ENCODE measurements at regions not wholly inside any gene's neighbourhood (a gene's known extent, or its start where the extent isn't known, plus 50 kb on each side); places are given as distances from the start of the nearest gene placed in this dataset.

GRCh38 chr20:40945189-40945588, 83.4 kb upstream of the TOP1 start:
- H3K4me3 ChIP-seq (ENCODE audit: control insufficient read depth in 1 of 7, extremely low read depth in 1 of 7, insufficient read depth in 4 of 7, low read depth in 2 of 7, low read length in 6 of 7) = no peak overlapping the region
- peaks cover 0 to 27% (median 9%) of the 10 kb centered on the region in 4 experiments for H3K4me1 ChIP-seq (ENCODE audit: control extremely low read depth in 1 of 4, control insufficient read depth in 4 of 4, insufficient read depth in 4 of 4, low read length in 3 of 4)
- no peaks in the 10 kb centered on the region for H3K36me3 ChIP-seq (ENCODE audit: control insufficient read depth in 4 of 4, insufficient read depth in 4 of 4, low read length in 3 of 4)
- ChIA-PET CTCF (interaction anchor here (1.0 to 5.0 kb wide), 10 partner anchors 9 to 204 kb away, joined by 3 to 39 read pairs (median 6); no protein-coding TSS in a partner anchor), POLR2A (no interaction called here)
- no peaks in the 10 kb centered on the region for H3K9me3 ChIP-seq (ENCODE audit: control extremely low read depth in 1 of 5, control insufficient read depth in 4 of 5, insufficient read depth in 2 of 5, low read depth in 1 of 5, low read length in 4 of 5)
- H3K27me3 ChIP-seq (replicated peaks in 2 of 5; ENCODE audit: control insufficient read depth in 4 of 5, insufficient read depth in 5 of 5, low read length in 4 of 5) = no peaks in the 10 kb centered on the region
- DNase-seq = no peak
- WGBS (ENCODE audit: insufficient coverage) = 96% methylated on average over 4 of the region's 5 CpGs
- H3K27ac ChIP-seq (ENCODE audit: insufficient read depth in 1 of 2, low read depth in 1 of 2, low read length in 2 of 2, poor library complexity in 1 of 2, severe bottlenecking in 2 of 2) = no peak overlapping the region

GRCh38 chr20:40945754-40946450, 82.7 kb upstream of the TOP1 start:
- Histone ChIP-seq H3K27me3 (replicated peaks in 2 of 5; ENCODE audit: control insufficient read depth in 4 of 5, insufficient read depth in 5 of 5, low read length in 4 of 5) (no peaks in the 10 kb centered on the region), H3K4me3 (ENCODE audit: control insufficient read depth in 1 of 7, extremely low read depth in 1 of 7, insufficient read depth in 4 of 7, low read depth in 2 of 7, low read length in 6 of 7) (no peak overlapping the region), H3K4me1 (ENCODE audit: control extremely low read depth in 1 of 4, control insufficient read depth in 4 of 4, insufficient read depth in 4 of 4, low read length in 3 of 4) (peaks cover 0 to 27% (median 9%) of the 10 kb centered on the region in 4 experiments), H3K36me3 (ENCODE audit: control insufficient read depth in 4 of 4, insufficient read depth in 4 of 4, low read length in 3 of 4) (no peaks in the 10 kb centered on the region), H3K9me3 (ENCODE audit: control extremely low read depth in 1 of 5, control insufficient read depth in 4 of 5, insufficient read depth in 2 of 5, low read depth in 1 of 5, low read length in 4 of 5) (no peaks in the 10 kb centered on the region), H3K27ac (ENCODE audit: insufficient read depth in 1 of 2, low read depth in 1 of 2, low read length in 2 of 2, poor library complexity in 1 of 2, severe bottlenecking in 2 of 2) (no peak overlapping the region)
- DNase-seq = peak; percentile 40 to 69 (median 57)
- WGBS (ENCODE audit: insufficient coverage) = 73% methylated on average over 9 of the region's 12 CpGs
- ChIA-PET CTCF (interaction anchor here (1.0 to 5.0 kb wide), 14 partner anchors 8 to 1833 kb away, joined by 3 to 39 read pairs (median 4); no protein-coding TSS in a partner anchor), POLR2A (no interaction called here)

GRCh38 chr20:40946451-40946850, 82.2 kb upstream of the TOP1 start:
- Histone ChIP-seq H3K9me3 (ENCODE audit: control extremely low read depth in 1 of 5, control insufficient read depth in 4 of 5, insufficient read depth in 2 of 5, low read depth in 1 of 5, low read length in 4 of 5) (no peaks in the 10 kb centered on the region), H3K4me3 (ENCODE audit: control insufficient read depth in 1 of 7, extremely low read depth in 1 of 7, insufficient read depth in 4 of 7, low read depth in 2 of 7, low read length in 6 of 7) (no peak overlapping the region), H3K36me3 (ENCODE audit: control insufficient read depth in 4 of 4, insufficient read depth in 4 of 4, low read length in 3 of 4) (no peaks in the 10 kb centered on the region), H3K4me1 (ENCODE audit: control extremely low read depth in 1 of 4, control insufficient read depth in 4 of 4, insufficient read depth in 4 of 4, low read length in 3 of 4) (peaks cover 0 to 25% (median 5%) of the 10 kb centered on the region in 4 experiments), H3K27me3 (replicated peaks in 2 of 5; ENCODE audit: control insufficient read depth in 4 of 5, insufficient read depth in 5 of 5, low read length in 4 of 5) (no peaks in the 10 kb centered on the region), H3K27ac (ENCODE audit: insufficient read depth in 1 of 2, low read depth in 1 of 2, low read length in 2 of 2, poor library complexity in 1 of 2, severe bottlenecking in 2 of 2) (no peak overlapping the region)
- ChIA-PET POLR2A (no interaction called here), CTCF (interaction anchor here (1.0 to 5.0 kb wide), 10 partner anchors 10 to 1834 kb away, joined by 3 to 39 read pairs (median 5); no protein-coding TSS in a partner anchor)
- WGBS (ENCODE audit: insufficient coverage) = 95% methylated on average over 10 of the region's 11 CpGs
- no peak for DNase-seq

GRCh38 chr20:40948465-40949267, 80.0 kb upstream of the TOP1 start:
- WGBS (ENCODE audit: insufficient coverage) = 94% methylated on average over 7 of the region's 8 CpGs
- H3K4me3 ChIP-seq (ENCODE audit: control insufficient read depth in 1 of 7, extremely low read depth in 1 of 7, insufficient read depth in 4 of 7, low read depth in 2 of 7, low read length in 6 of 7) = no peak overlapping the region
- H3K27me3 ChIP-seq (replicated peaks in 2 of 5; ENCODE audit: control insufficient read depth in 4 of 5, insufficient read depth in 5 of 5, low read length in 4 of 5) = no peaks in the 10 kb centered on the region
- H3K27ac ChIP-seq (ENCODE audit: insufficient read depth in 1 of 2, low read depth in 1 of 2, low read length in 2 of 2, poor library complexity in 1 of 2, severe bottlenecking in 2 of 2) = no peak overlapping the region
- H3K36me3 ChIP-seq (ENCODE audit: control insufficient read depth in 4 of 4, insufficient read depth in 4 of 4, low read length in 3 of 4) = no peaks in the 10 kb centered on the region
- peaks cover 0 to 10% (median under 1%) of the 10 kb centered on the region in 4 experiments for H3K4me1 ChIP-seq (ENCODE audit: control extremely low read depth in 1 of 4, control insufficient read depth in 4 of 4, insufficient read depth in 4 of 4, low read length in 3 of 4)
- ChIA-PET POLR2A (no interaction called here), CTCF (interaction anchor here (0.9 to 1.5 kb wide), 2 partner anchors 57 to 208 kb away, joined by 3 to 4 read pairs; no protein-coding TSS in a partner anchor)
- no peak for DNase-seq
- no peaks in the 10 kb centered on the region for H3K9me3 ChIP-seq (ENCODE audit: control extremely low read depth in 1 of 5, control insufficient read depth in 4 of 5, insufficient read depth in 2 of 5, low read depth in 1 of 5, low read length in 4 of 5)

- POLR2A ChIA-PET = no interaction called here
These were observed 79.3 kb upstream of the TOP1 start for GRCh38 chr20:40949346-40949745.

GRCh38 chr20:40952136-40952535, 76.5 kb upstream of the TOP1 start:
- Histone ChIP-seq H3K4me3 (ENCODE audit: control insufficient read depth in 1 of 7, extremely low read depth in 1 of 7, insufficient read depth in 4 of 7, low read depth in 2 of 7, low read length in 6 of 7) (no peak overlapping the region), H3K27me3 (replicated peaks in 2 of 5; ENCODE audit: control insufficient read depth in 4 of 5, insufficient read depth in 5 of 5, low read length in 4 of 5) (no peaks in the 10 kb centered on the region), H3K36me3 (ENCODE audit: control insufficient read depth in 4 of 4, insufficient read depth in 4 of 4, low read length in 3 of 4) (no peaks in the 10 kb centered on the region), H3K27ac (ENCODE audit: insufficient read depth in 1 of 2, low read depth in 1 of 2, low read length in 2 of 2, poor library complexity in 1 of 2, severe bottlenecking in 2 of 2) (no peak overlapping the region), H3K4me1 (ENCODE audit: control extremely low read depth in 1 of 4, control insufficient read depth in 4 of 4, insufficient read depth in 4 of 4, low read length in 3 of 4) (peaks cover 0 to 8% (median 7%) of the 10 kb centered on the region in 4 experiments), H3K9me3 (ENCODE audit: control extremely low read depth in 1 of 5, control insufficient read depth in 4 of 5, insufficient read depth in 2 of 5, low read depth in 1 of 5, low read length in 4 of 5) (peaks cover 0 to 6% (median 0%) of the 10 kb centered on the region in 5 experiments)
- POLR2A ChIA-PET = no interaction called here
- 87% methylated on average over 5 of the region's 9 CpGs for WGBS (ENCODE audit: insufficient coverage)
- DNase-seq = no peak
- CTCF ChIA-PET = interaction anchor here (3.0 kb wide), 1 partner anchor 11 kb away, joined by 13 read pairs; no protein-coding TSS in a partner anchor

More at GRCh38 chr20:40949346-40949745, 79.3 kb upstream of the TOP1 start:
- 100% methylated on average over 1 of the region's 2 CpGs for WGBS (ENCODE audit: insufficient coverage)
- H3K36me3 ChIP-seq (ENCODE audit: control insufficient read depth in 4 of 4, insufficient read depth in 4 of 4, low read length in 3 of 4) = no peaks in the 10 kb centered on the region
- peaks cover 0 to 4% (median 0%) of the 10 kb centered on the region in 4 experiments for H3K4me1 ChIP-seq (ENCODE audit: control extremely low read depth in 1 of 4, control insufficient read depth in 4 of 4, insufficient read depth in 4 of 4, low read length in 3 of 4)
- H3K27me3 ChIP-seq (replicated peaks in 2 of 5; ENCODE audit: control insufficient read depth in 4 of 5, insufficient read depth in 5 of 5, low read length in 4 of 5) = no peaks in the 10 kb centered on the region
- peaks cover 0 to 4% (median 0%) of the 10 kb centered on the region in 5 experiments for H3K9me3 ChIP-seq (ENCODE audit: control extremely low read depth in 1 of 5, control insufficient read depth in 4 of 5, insufficient read depth in 2 of 5, low read depth in 1 of 5, low read length in 4 of 5)
- DNase-seq = no peak
- CTCF ChIA-PET = interaction anchor here (0.9 to 1.5 kb wide), 3 partner anchors 11 to 208 kb away, joined by 3 to 4 read pairs (median 4); no protein-coding TSS in a partner anchor
- no peak overlapping the region for H3K4me3 ChIP-seq (ENCODE audit: control insufficient read depth in 1 of 7, extremely low read depth in 1 of 7, insufficient read depth in 4 of 7, low read depth in 2 of 7, low read length in 6 of 7)
- H3K27ac ChIP-seq (ENCODE audit: insufficient read depth in 1 of 2, low read depth in 1 of 2, low read length in 2 of 2, poor library complexity in 1 of 2, severe bottlenecking in 2 of 2) = no peak overlapping the region

All from common myeloid progenitor, CD34-positive (primary cell).